ENCODE measurements at regions not wholly inside any gene's neighbourhood (a gene's known extent, or its start where the extent isn't known, plus 50 kb on each side); places are given as distances from the start of the nearest gene placed in this dataset.

GRCh38 chr7:25864943-25865751 is 286.9 kb upstream of the NFE2L3 start:
- DNase-seq: no peak

GRCh38 chr7:25868509-25868908 is 283.5 kb upstream of the NFE2L3 start:
- DNase-seq: no peak

GRCh38 chr7:25870574-25870973 is 281.4 kb upstream of the NFE2L3 start:
- no peak for DNase-seq

GRCh38 chr7:25876092-25876491 is 275.9 kb upstream of the NFE2L3 start:
- no peak for DNase-seq

- DNase-seq: no peak
These were observed 273.9 kb upstream of the NFE2L3 start for GRCh38 chr7:25877802-25878789.

GRCh38 chr7:25879799-25880198 is 272.2 kb upstream of the NFE2L3 start:
- no peak for DNase-seq

GRCh38 chr7:25881317-25882037 is 270.5 kb upstream of the NFE2L3 start:
- no peak for DNase-seq

GRCh38 chr7:25882151-25882773 is 269.7 kb upstream of the NFE2L3 start:
- no peak for DNase-seq

GRCh38 chr7:25884265-25884828 is 267.7 kb upstream of the NFE2L3 start:
- no peak for DNase-seq

GRCh38 chr7:25885057-25885576 is 266.9 kb upstream of the NFE2L3 start:
- DNase-seq: no peak

GRCh38 chr7:25886387-25887240 is 265.4 kb upstream of the NFE2L3 start:
- no peak for DNase-seq

GRCh38 chr7:25887266-25887665 is 264.7 kb upstream of the NFE2L3 start:
- no peak for DNase-seq

- DNase-seq: no peak
These were observed 264.0 kb upstream of the NFE2L3 start for GRCh38 chr7:25887795-25888559.

GRCh38 chr7:25889765-25890164 is 262.2 kb upstream of the NFE2L3 start:
- DNase-seq: no peak

GRCh38 chr7:25891591-25891990 is 260.4 kb upstream of the NFE2L3 start:
- no peak for DNase-seq

- peak; percentile 42 for DNase-seq
These were observed 258.6 kb upstream of the NFE2L3 start for GRCh38 chr7:25893436-25893835.

- no peak for DNase-seq
These were observed 257.7 kb upstream of the NFE2L3 start for GRCh38 chr7:25894002-25894901.

GRCh38 chr7:25894902-25895791 is 256.9 kb upstream of the NFE2L3 start:
- peak; percentile 18 for DNase-seq

All from NCI-H748 treated with DMSO at 0.1 percent for 48 hours (cell line).